Tibial artery (tissue), 4 donors: ENCODE measurements at regions not wholly inside any gene's neighbourhood (a gene's known extent, or its start where the extent isn't known, plus 50 kb on each side); places are given as distances from the start of the nearest gene placed in this dataset.

ENCODE experiments used
- DNase-seq, 2 donors: peaks; one replicate each; pipeline ENCODE4 v3.0.0-alpha.2; 2019
- H3K27ac ChIP-seq, 2 donors: fragments of 200-600 bp; sonication (generic) in 1 of 2; 1 replicate in 1 of 2; 2 replicates in 1 of 2; pipeline ENCODE4 v1.5.1; 2018 to 2019; ENCODE audit warnings: mild to moderate bottlenecking in 1 of 2
- H3K27me3 ChIP-seq, 2 donors: fragments of 200-600 bp; sonication (generic) in 1 of 2; one replicate each; pipeline versions ENCODE4 v1.5.1 to v1.6.0; 2016 to 2019
- H3K36me3 ChIP-seq, 3 donors: fragments of 200-600 bp; sonication (generic) in 2 of 3; one replicate each; pipeline ENCODE4 v1.5.1; 2016 to 2019; ENCODE audit warnings: mild to moderate bottlenecking in 2 of 3
- H3K4me1 ChIP-seq, 4 donors: fragments of 200-600 bp; sonication (generic) in 2 of 4; 1 replicate in 3 of 4; 2 replicates in 1 of 4; pipeline ENCODE4 v1.5.1; 2016 to 2019
- H3K4me3 ChIP-seq, 2 donors: fragments of 200-600 bp; sonication (generic) in 1 of 2; 1 replicate in 1 of 2; 2 replicates in 1 of 2; pipeline ENCODE4 v1.5.1; 2018 to 2019; ENCODE audit warnings: mild to moderate bottlenecking in 2 of 2
- H3K9me3 ChIP-seq, 3 donors: fragments of 200-600 bp; sonication (generic) in 1 of 3; one replicate each; pipeline ENCODE4 v1.5.1; 2016 to 2019
- CTCF ChIP-seq, 2 experiments: fragments of 200-600 bp in 1 of 2; fragments of 450-650 bp in 1 of 2; IDR thresholded peaks; one replicate each; pipeline ENCODE4 v1.5.1; 2017 to 2019; ENCODE audit warnings: antibody characterized with exemption in 2 of 2, mild to moderate bottlenecking in 1 of 2, moderate library complexity in 1 of 2
- intact Hi-C: fragments of 100-400 bp; cut with DNase I; formaldehyde crosslinking; loops from one replicate; pipeline ENCODE4 v1.15.0; 2023; ENCODE audit warnings: low total_unique reads

- Histone ChIP-seq H3K9me3 (no peaks in the 10 kb centered on the region), H3K27me3 (no peaks in the 10 kb centered on the region), H3K36me3 (no peaks in the 10 kb centered on the region), H3K27ac (no peak overlapping the region), H3K4me3 (no peak overlapping the region), H3K4me1 (no peaks in the 10 kb centered on the region)
- TF ChIP-seq CTCF (IDR thresholded peaks at IDR 0.05), result no peak
- intact Hi-C loops, result no loop called here
- DNase-seq, result no peak
Measured at GRCh38 chr5:79898611-79899010, 92.5 kb downstream of the MTX3 start.

GRCh38 chr5:79893976-79894375 is 97.1 kb downstream of the MTX3 start:
- Histone ChIP-seq H3K4me1 (no peaks in the 10 kb centered on the region), H3K36me3 (no peaks in the 10 kb centered on the region), H3K4me3 (no peak overlapping the region), H3K27ac (no peak overlapping the region), H3K9me3 (no peaks in the 10 kb centered on the region), H3K27me3 (peaks cover 0 to 6% of the 10 kb centered on the region in 2 donors)
- no peak for DNase-seq
- intact Hi-C loops, result no loop called here
- no peak for TF ChIP-seq CTCF (IDR thresholded peaks at IDR 0.05)

GRCh38 chr5:79893485-79893884 is 97.6 kb downstream of the MTX3 start:
- DNase-seq, result no peak
- Histone ChIP-seq H3K4me3 (no peak overlapping the region), H3K9me3 (no peaks in the 10 kb centered on the region), H3K27ac (no peak overlapping the region), H3K27me3 (peaks cover 0 to 6% of the 10 kb centered on the region in 2 donors), H3K36me3 (no peaks in the 10 kb centered on the region), H3K4me1 (no peaks in the 10 kb centered on the region)
- intact Hi-C loops, result no loop called here
- TF ChIP-seq CTCF (IDR thresholded peaks at IDR 0.05), result no peak

- Histone ChIP-seq H3K4me1 (no peaks in the 10 kb centered on the region), H3K4me3 (no peak overlapping the region), H3K27me3 (peaks cover 0 to 6% of the 10 kb centered on the region in 2 donors), H3K9me3 (no peaks in the 10 kb centered on the region), H3K36me3 (no peaks in the 10 kb centered on the region), H3K27ac (no peak overlapping the region)
- no peak for TF ChIP-seq CTCF (IDR thresholded peaks at IDR 0.05)
- DNase-seq, result no peak
- intact Hi-C loops, result no loop called here
Measured at GRCh38 chr5:79890930-79891249, 100.2 kb downstream of the MTX3 start.

- no peak overlapping the region for H3K27ac ChIP-seq
- no peak overlapping the region for H3K4me3 ChIP-seq
- H3K9me3 ChIP-seq, result no peaks in the 10 kb centered on the region
- no peak for DNase-seq
- H3K36me3 ChIP-seq, result no peaks in the 10 kb centered on the region
- intact Hi-C loops, result no loop called here
- no peaks in the 10 kb centered on the region for H3K4me1 ChIP-seq
- peaks cover 0 to 6% of the 10 kb centered on the region in 2 donors for H3K27me3 ChIP-seq
- no peak for TF ChIP-seq CTCF (IDR thresholded peaks at IDR 0.05)
Measured at GRCh38 chr5:79890119-79890929, 100.7 kb downstream of the MTX3 start.
